B cell (primary cell): ENCODE measurements at regions not wholly inside any gene's neighbourhood (a gene's known extent, or its start where the extent isn't known, plus 50 kb on each side); places are given as distances from the start of the nearest gene placed in this dataset.

Experiments
- ATAC-seq: fragments of 200-7000 bp; cut with Tn5 transposase; one replicate; pipeline ENCODE4 v1.10.0; 2021; ENCODE audit warnings: low read depth, mild to moderate bottlenecking, moderate number of reproducible peaks, moderate library complexity
- CTCF ChIA-PET: fragments of 350-600 bp; sonication (Branson Sonifier 250); formaldehyde crosslinking; loops from one replicate; lab custom pipeline; 2021; ENCODE audit warnings: antibody characterized with exemption, inconsistent platforms; lab: Charles Lee
- POLR2A ChIA-PET: fragments of 350-600 bp; sonication (Branson Sonifier 250); formaldehyde crosslinking; loops from one replicate; lab custom pipeline; 2021; ENCODE audit warnings: antibody characterized with exemption; lab: Charles Lee
- DNase-seq: peaks from one replicate; pipeline ENCODE4 v3.0.0; 2013
- H2AFZ ChIP-seq: 2 replicates; pipeline ENCODE4 v1.6.1; 2012; ENCODE audit warnings: mild to moderate bottlenecking, low read depth, low read length; ENCODE audit not compliant: insufficient read depth, poor library complexity, severe bottlenecking
- H3K27ac ChIP-seq, 2 donors: 1 replicate in 1 of 2; 2 replicates in 1 of 2; pipeline ENCODE4 v1.5.1; 2012 to 2013; ENCODE audit warnings: low read length in 2 of 2, mild to moderate bottlenecking in 2 of 2, moderate library complexity in 1 of 2
- H3K27me3 ChIP-seq, 4 experiments: fragments of 200-600 bp in 1 of 4; sonication (generic) in 1 of 4; replicated peaks in 1 of 4; 1 replicate in 2 of 4; 2 replicates in 2 of 4; pipeline versions ENCODE4 v1.6.1 to v1.7.0; 2013 to 2016; ENCODE audit warnings: low read length in 3 of 4, mild to moderate bottlenecking in 2 of 4, mixed read lengths in 1 of 4, moderate library complexity in 1 of 4; ENCODE audit not compliant: insufficient read depth in 4 of 4, control insufficient read depth in 3 of 4; ENCODE audit errors: control extremely low read depth in 1 of 4
- H3K36me3 ChIP-seq, 2 experiments: replicated peaks in 1 of 2; 1 replicate in 1 of 2; 2 replicates in 1 of 2; pipeline versions ENCODE4 v1.6.1 to v1.7.1; 2013; ENCODE audit warnings: low read length in 1 of 2; ENCODE audit not compliant: insufficient read depth in 2 of 2, control insufficient read depth in 1 of 2; ENCODE audit errors: control extremely low read depth in 1 of 2, extremely low read depth in 1 of 2
- H3K4me1 ChIP-seq, 2 donors: fragments of 200-600 bp in 1 of 2; sonication (generic) in 1 of 2; 1 replicate in 1 of 2; 2 replicates in 1 of 2; pipeline versions ENCODE4 v1.5.1 to v1.6.1; 2013 to 2017; ENCODE audit warnings: low read length in 2 of 2; ENCODE audit not compliant: control insufficient read depth in 2 of 2, insufficient read depth in 2 of 2
- H3K4me2 ChIP-seq: replicated peaks from 2 replicates; pipeline ENCODE3; 2012; ENCODE audit warnings: mild to moderate bottlenecking, low read depth, low read length; ENCODE audit not compliant: poor library complexity, severe bottlenecking
- H3K4me3 ChIP-seq, 5 experiments: fragments of 200-600 bp in 1 of 5; sonication (generic) in 1 of 5; 1 replicate in 3 of 5; 2 replicates in 2 of 5; pipeline versions ENCODE4 v1.5.1 to v1.7.0; 2011 to 2016; ENCODE audit warnings: low read length in 4 of 5, mild to moderate bottlenecking in 4 of 5, low read depth in 2 of 5, control low read depth in 1 of 5, moderate library complexity in 1 of 5; ENCODE audit not compliant: insufficient read depth in 1 of 5; ENCODE audit errors: control extremely low read depth in 1 of 5, extremely low read depth in 1 of 5
- H3K79me2 ChIP-seq: fragments of 200-600 bp; sonication (generic); one replicate; pipeline ENCODE4 v1.6.0; 2016; ENCODE audit warnings: low read length; ENCODE audit not compliant: control insufficient read depth, insufficient read depth
- H3K9ac ChIP-seq: fragments of 200-600 bp; sonication (generic); 2 replicates; pipeline ENCODE4 v1.6.1; 2017; ENCODE audit warnings: mild to moderate bottlenecking, low read length, moderate library complexity
- H3K9me3 ChIP-seq, 3 donors: one replicate each; pipeline versions ENCODE4 v1.6.1 to v1.7.1; 2013; ENCODE audit warnings: low read length in 2 of 3; ENCODE audit not compliant: control insufficient read depth in 2 of 3, insufficient read depth in 1 of 3; ENCODE audit errors: control extremely low read depth in 1 of 3
- H4K20me1 ChIP-seq: 2 replicates; pipeline ENCODE4 v1.6.0; 2012; ENCODE audit warnings: mild to moderate bottlenecking, low read length; ENCODE audit not compliant: insufficient read depth, control insufficient read depth, poor library complexity, severe bottlenecking
- H3K27ac Mint-ChIP-seq: one replicate; pipeline ENCODE4 v1.8.0; 2021; ENCODE audit warnings: mixed read lengths
- H3K27me3 Mint-ChIP-seq: one replicate; pipeline ENCODE4 v1.8.0; 2021; ENCODE audit warnings: mixed read lengths
- H3K4me1 Mint-ChIP-seq: one replicate; pipeline ENCODE4 v1.8.0; 2021; ENCODE audit warnings: mixed read lengths
- H3K4me3 Mint-ChIP-seq: one replicate; pipeline ENCODE4 v1.8.0; 2021; ENCODE audit warnings: mixed read lengths
- H3K9me3 Mint-ChIP-seq: one replicate; pipeline ENCODE4 v1.8.0; 2022; ENCODE audit warnings: mixed read lengths; ENCODE audit not compliant: insufficient read depth
- CTCF ChIP-seq: fragments of 200-600 bp; IDR thresholded peaks from one replicate; pipeline ENCODE4 v1.8.0; 2022; ENCODE audit warnings: antibody characterized with exemption, mild to moderate bottlenecking
- EZH2 ChIP-seq: IDR thresholded peaks from 2 replicates; pipeline ENCODE4 v1.6.1; 2012; ENCODE audit warnings: borderline replicate concordance, low read depth, mild to moderate bottlenecking, moderate library complexity, low read length; ENCODE audit not compliant: insufficient read depth, poor library complexity, severe bottlenecking
- WGBS: methylation state at CpG from one replicate; pipeline ENCODE4 v1.1.5; 2013; ENCODE audit warnings: missing lambda C conversion rate; ENCODE audit not compliant: insufficient coverage; 5-methylcytosine and 5-hydroxymethylcytosine counted together
- intact Hi-C: fragments of 100-400 bp; cut with micrococcal nuclease; formaldehyde crosslinking; loops from one replicate; pipeline ENCODE4 v1.10.0; 2022

DNA sequence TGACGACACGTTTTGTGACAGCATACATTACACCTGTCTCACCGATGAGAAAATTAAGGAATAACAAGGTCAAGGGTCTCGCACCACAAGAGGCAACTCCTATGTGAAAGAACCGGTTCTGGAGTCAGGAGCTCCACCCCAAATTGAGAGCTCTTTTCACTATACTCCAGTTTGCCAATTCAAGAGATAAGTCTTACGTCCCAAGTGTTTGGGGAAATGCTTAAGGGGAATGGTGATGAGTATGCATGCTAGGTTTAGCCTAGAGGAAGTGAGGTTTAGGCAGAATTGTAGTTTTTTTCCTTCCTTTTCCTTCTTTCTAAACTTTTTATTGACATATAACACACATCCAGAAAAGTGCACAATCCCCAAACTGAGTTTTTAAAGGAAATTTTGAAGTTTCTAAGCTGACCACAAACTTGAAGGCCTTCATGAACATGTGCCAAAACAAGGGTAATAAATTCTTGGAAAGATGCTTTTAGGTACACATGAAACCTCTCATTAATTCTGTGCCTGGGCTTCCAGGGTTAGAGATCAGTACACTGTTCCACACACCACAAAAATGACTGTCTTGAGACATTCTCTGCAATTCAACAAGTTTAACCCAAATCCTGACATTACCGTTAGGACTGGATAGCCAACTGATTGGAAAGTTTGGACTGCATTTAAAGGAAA is 127.6 kb upstream of the SLC1A3 start:
- DNase-seq = no peak
- no peaks in the 10 kb centered on the region for H4K20me1 ChIP-seq
- POLR2A ChIA-PET = no interaction called here
- no peak overlapping the region for H3K9ac ChIP-seq
- TF ChIP-seq CTCF (no peak), EZH2 (no peak)
- no peak overlapping the region for H3K4me2 ChIP-seq
- ATAC-seq = no peak
- H3K4me3 ChIP-seq = no peak overlapping the region
- WGBS = 90% methylated on average over 4 of the region's 7 CpGs
- Mint-ChIP-seq H3K4me1 (no peaks in the 10 kb centered on the region), H3K4me3 (no peak overlapping the region), H3K27ac (no peak overlapping the region), H3K9me3 (peaks cover 3% of the 10 kb centered on the region), H3K27me3 (no peaks in the 10 kb centered on the region)
- intact Hi-C loops = no loop called here
- no peaks in the 10 kb centered on the region for H3K36me3 ChIP-seq
- H2AFZ ChIP-seq = no peak overlapping the region
- H3K9me3 ChIP-seq = no peaks in the 10 kb centered on the region
- CTCF ChIA-PET = no interaction called here
- no peak overlapping the region for H3K27ac ChIP-seq
- H3K4me1 ChIP-seq = no peaks in the 10 kb centered on the region
- H3K79me2 ChIP-seq = no peaks in the 10 kb centered on the region
- no peaks in the 10 kb centered on the region for H3K27me3 ChIP-seq

- no peak overlapping the region for H3K27ac Mint-ChIP-seq
- no peak for ATAC-seq
- no peak overlapping the region for H3K4me3 ChIP-seq
- POLR2A ChIA-PET = no interaction called here
- H3K79me2 ChIP-seq = no peaks in the 10 kb centered on the region
- no peaks in the 10 kb centered on the region for H3K4me1 ChIP-seq
- no peak for TF ChIP-seq EZH2
- TF ChIP-seq CTCF = no peak
- H3K4me3 Mint-ChIP-seq = no peak overlapping the region
- no peak for DNase-seq
- no peaks in the 10 kb centered on the region for H4K20me1 ChIP-seq
- CTCF ChIA-PET = interaction anchor here (1.0 kb wide), 1 partner anchor 25 kb away, joined by 3 read pairs; no protein-coding TSS in a partner anchor
- no peaks in the 10 kb centered on the region for H3K36me3 ChIP-seq
- no peaks in the 10 kb centered on the region for H3K27me3 Mint-ChIP-seq
- no peaks in the 10 kb centered on the region for H3K9me3 Mint-ChIP-seq
- intact Hi-C loops = no loop called here
- H3K4me1 Mint-ChIP-seq = no peaks in the 10 kb centered on the region
- H3K9me3 ChIP-seq = no peaks in the 10 kb centered on the region
- H3K4me2 ChIP-seq = no peak overlapping the region
- no peaks in the 10 kb centered on the region for H3K27me3 ChIP-seq
- WGBS = 45% methylated on average over 2 of the region's 5 CpGs
- no peak overlapping the region for H3K9ac ChIP-seq
- H2AFZ ChIP-seq = no peak overlapping the region
- H3K27ac ChIP-seq = no peak overlapping the region
Observed at GRCh38 chr5:36481454-36482120, 124.8 kb upstream of the SLC1A3 start.
